ENCODE measurements at regions not wholly inside any gene's neighbourhood (a gene's known extent, or its start where the extent isn't known, plus 50 kb on each side); places are given as distances from the start of the nearest gene placed in this dataset.

DNA sequence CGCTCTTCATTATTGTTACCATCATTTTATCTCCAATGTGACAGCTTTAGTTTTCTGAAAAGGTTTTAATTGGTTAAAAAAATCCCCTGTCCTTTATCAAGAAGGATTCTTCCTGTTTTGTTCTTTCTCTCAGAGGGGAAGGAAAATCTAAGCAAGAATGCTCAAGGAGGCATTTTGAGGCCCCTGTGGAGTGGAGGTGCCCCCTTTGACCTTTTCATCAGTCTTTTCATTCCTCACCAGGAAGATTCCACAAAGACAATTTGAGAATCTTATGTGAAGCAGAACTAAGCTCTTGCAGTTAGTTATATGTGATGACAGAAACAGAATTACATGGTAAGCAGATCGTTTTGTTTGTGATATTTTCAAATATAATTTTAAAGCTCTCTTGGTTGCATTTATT, 489.6 kb downstream of the MAN2A1 start:
- no peak overlapping the region for H2BK15ac ChIP-seq (ENCODE audit: low read length)
- no peak overlapping the region for H3K4me3 ChIP-seq (ENCODE audit: extremely low read depth in 1 of 4, insufficient read depth in 2 of 4, low read depth in 3 of 4, low read length in 4 of 4)
- no peaks in the 10 kb centered on the region for H3K4me1 ChIP-seq (replicated peaks in 1 of 4; ENCODE audit: control insufficient read depth in 3 of 4, insufficient read depth in 4 of 4, low read length in 3 of 4)
- H2BK120ac ChIP-seq (replicated peaks; ENCODE audit: low read depth, low read length) = no peak overlapping the region
- H3K27ac ChIP-seq (ENCODE audit: low read depth, low read length) = no peak overlapping the region
- H3K23me2 ChIP-seq (ENCODE audit: low read depth, low read length) = no peaks in the 10 kb centered on the region
- no peak overlapping the region for H2AK5ac ChIP-seq (ENCODE audit: low read depth, low read length)
- H3K4ac ChIP-seq (replicated peaks; ENCODE audit: insufficient read length, low read depth, low read length) = no peak overlapping the region
- no peaks in the 10 kb centered on the region for H4K20me1 ChIP-seq (replicated peaks in 1 of 2; ENCODE audit: control insufficient read depth in 1 of 2, insufficient read depth in 2 of 2, low read length in 2 of 2)
- H3K36me3 ChIP-seq (ENCODE audit: control insufficient read depth in 2 of 4, insufficient read depth in 4 of 4, low read length in 3 of 4) = no peaks in the 10 kb centered on the region
- WGBS, 2 experiments (ENCODE audit: extremely low coverage in 1 of 2, insufficient coverage in 1 of 2, insufficient read length in 1 of 2, insufficient replicate concordance in 2 of 2, low coverage in 1 of 2, low lambda C conversion rate in 2 of 2, missing lambda C conversion rate in 1 of 2) = 83% methylated on average over 2 of the region's 2 CpGs; no CpG with 5 or more reads in 1 of the 2 experiments
- no peaks in the 10 kb centered on the region for H3K79me1 ChIP-seq (ENCODE audit: low read depth, low read length)
- H4K5ac ChIP-seq (ENCODE audit: insufficient read length, low read depth, low read length) = no peak overlapping the region
- H3K9ac ChIP-seq (replicated peaks in 1 of 4; ENCODE audit: extremely low read depth in 1 of 4, low read depth in 3 of 4, low read length in 3 of 4) = no peak overlapping the region
- H3K4me2 ChIP-seq (ENCODE audit: insufficient read depth in 1 of 2, low read depth in 2 of 2, low read length in 2 of 2) = no peak overlapping the region; a peak in 1 of 4 replicates
- H4K8ac ChIP-seq (ENCODE audit: extremely low read depth, insufficient read depth, low read length) = no peak overlapping the region
- H3K9me3 ChIP-seq (ENCODE audit: insufficient read depth in 2 of 2, low read depth in 1 of 2, low read length in 1 of 2) = no peaks in the 10 kb centered on the region
- no peak overlapping the region for H2BK12ac ChIP-seq (ENCODE audit: low read depth, low read length)
- no peak overlapping the region for H4K91ac ChIP-seq (replicated peaks; ENCODE audit: insufficient read length, low read length)
- no peak overlapping the region for H3K23ac ChIP-seq (ENCODE audit: insufficient read length)
- FAIRE-seq (no peak), DNase-seq (ENCODE audit: low read depth in 1 of 2, low spot score in 2 of 2) (no peak)
- no peak overlapping the region for H3K56ac ChIP-seq (replicated peaks; ENCODE audit: insufficient read length, low read depth, low read length)
- H3K14ac ChIP-seq (ENCODE audit: insufficient read length) = no peak overlapping the region
- no peak overlapping the region for H2AFZ ChIP-seq (ENCODE audit: low read length)
- no peaks in the 10 kb centered on the region for H3K79me2 ChIP-seq (ENCODE audit: control insufficient read depth in 1 of 2, insufficient read depth in 2 of 2, low read length in 2 of 2)
- H3K18ac ChIP-seq (ENCODE audit: extremely low read depth, low read length) = no peak overlapping the region
- no peak overlapping the region for H2BK20ac ChIP-seq (ENCODE audit: low read length)
- H2BK5ac ChIP-seq (ENCODE audit: low read depth, low read length) = no peak overlapping the region
- H3K27me3 ChIP-seq (replicated peaks in 1 of 4; ENCODE audit: control insufficient read depth in 3 of 4, extremely low read depth in 1 of 4, insufficient read depth in 3 of 4, low read length in 3 of 4) = no peaks in the 10 kb centered on the region
- POLR2A ChIA-PET (ENCODE audit: partially characterized antibody) = no interaction called here
- CTCF ChIA-PET (ENCODE audit: partially characterized antibody) = interaction anchor here (0.7 kb wide), 1 partner anchor 9 kb away, joined by 3 read pairs; no protein-coding TSS in a partner anchor
- no peak for TF ChIP-seq RXRA (IDR thresholded peaks at IDR 0.05; ENCODE audit: insufficient read depth, low read depth, low read length)
- no peak for TF ChIP-seq POLR2AphosphoS5 (IDR thresholded peaks at IDR 0.05; ENCODE audit: low read depth, low read length)
- no peak for TF ChIP-seq PHF8 (conservative IDR thresholded peaks at IDR 0.05; ENCODE audit: low read depth, low read length)
- no peak for TF ChIP-seq HDAC6 (IDR thresholded peaks at IDR 0.05; ENCODE audit: low read depth, low read length)
- TF ChIP-seq CREB1 (IDR thresholded peaks at IDR 0.05) = no peak
- TF ChIP-seq BCL11A (IDR thresholded peaks at IDR 0.05; ENCODE audit: low read depth in 2 of 2, low read length in 2 of 2) = no peak
- TF ChIP-seq RAD21 (IDR thresholded peaks at IDR 0.05 in 1 of 2, conservative IDR thresholded peaks at IDR 0.05 in 1 of 2; ENCODE audit: low read depth in 2 of 2, low read length in 2 of 2) = no peak
- no peak for TF ChIP-seq NANOG (IDR thresholded peaks at IDR 0.05; ENCODE audit: insufficient read depth, low read depth, low read length, poor library complexity, severe bottlenecking)
- no peak for TF ChIP-seq SP1 (IDR thresholded peaks at IDR 0.05; ENCODE audit: low read depth, low read length)
- TF ChIP-seq, protein P1, sequence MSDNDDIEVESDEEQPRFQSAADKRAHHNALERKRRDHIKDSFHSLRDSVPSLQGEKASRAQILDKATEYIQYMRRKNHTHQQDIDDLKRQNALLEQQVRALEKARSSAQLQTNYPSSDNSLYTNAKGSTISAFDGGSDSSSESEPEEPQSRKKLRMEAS (IDR thresholded peaks at IDR 0.05) = no peak
- TF ChIP-seq, protein P2, sequence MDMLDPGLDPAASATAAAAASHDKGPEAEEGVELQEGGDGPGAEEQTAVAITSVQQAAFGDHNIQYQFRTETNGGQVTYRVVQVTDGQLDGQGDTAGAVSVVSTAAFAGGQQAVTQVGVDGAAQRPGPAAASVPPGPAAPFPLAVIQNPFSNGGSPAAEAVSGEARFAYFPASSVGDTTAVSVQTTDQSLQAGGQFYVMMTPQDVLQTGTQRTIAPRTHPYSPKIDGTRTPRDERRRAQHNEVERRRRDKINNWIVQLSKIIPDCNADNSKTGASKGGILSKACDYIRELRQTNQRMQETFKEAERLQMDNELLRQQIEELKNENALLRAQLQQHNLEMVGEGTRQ (IDR thresholded peaks at IDR 0.05; ENCODE audit: low read length) = no peak
- TF ChIP-seq EZH2 (IDR thresholded peaks at IDR 0.05; ENCODE audit: low read depth, low read length, severe bottlenecking) = no peak
- TF ChIP-seq MAFK (IDR thresholded peaks at IDR 0.05; ENCODE audit: low read depth, low read length) = no peak
